SK-N-SH (cell line): ENCODE measurements at regions not wholly inside any gene's neighbourhood (a gene's known extent, or its start where the extent isn't known, plus 50 kb on each side); places are given as distances from the start of the nearest gene placed in this dataset.

ENCODE experiments used
- CTCF ChIA-PET: fragments of 300-600, 350-600 bp; formaldehyde crosslinking; extraction: SDS; loops from one replicate; lab custom pipeline; 2021; lab: Yijun Ruan, JAX
- POLR2A ChIA-PET: fragments of 350-600 bp; sonication (Branson Sonifier 250); formaldehyde crosslinking; extraction: SDS; loops from one replicate; lab custom pipeline; 2020; ENCODE audit warnings: antibody characterized with exemption, inconsistent platforms; lab: Yijun Ruan, JAX
- DNase-seq: peaks from one replicate; pipeline ENCODE4 v3.0.0; 2012
- H2AFZ ChIP-seq: fragments of 200-600 bp; sonication (generic); 2 replicates; pipeline ENCODE4 v1.8.1; 2016; ENCODE audit warnings: antibody characterized with exemption, mild to moderate bottlenecking, low read depth
- H3F3A ChIP-seq: fragments of 200-600 bp; sonication (generic); replicated peaks from 2 replicates; pipeline ENCODE3; 2016; ENCODE audit warnings: antibody characterized with exemption, mild to moderate bottlenecking; ENCODE audit not compliant: insufficient read depth
- H3K27ac ChIP-seq, 2 experiments: fragments of 200-500 bp in 1 of 2; fragments of 200-600 bp in 1 of 2; sonication (Bioruptor generic) in 1 of 2; sonication (generic), shearing (Covaris generic) in 1 of 2; 2 replicates each; pipeline versions ENCODE4 v1.5.1 to v1.6.1; 2014 to 2016; ENCODE audit warnings: low read depth in 2 of 2, inconsistent platforms in 1 of 2, low read length in 1 of 2, mild to moderate bottlenecking in 1 of 2, mixed read lengths in 1 of 2
- H3K27me3 ChIP-seq: fragments of 200-600 bp; sonication (generic), shearing (Covaris generic); 2 replicates; pipeline ENCODE4 v1.6.1; 2016; ENCODE audit warnings: mixed run types; ENCODE audit not compliant: insufficient read depth
- H3K36me3 ChIP-seq, 2 experiments: fragments of 200-500 bp in 1 of 2; fragments of 200-600 bp in 1 of 2; sonication (Bioruptor generic) in 1 of 2; sonication (generic) in 1 of 2; replicated peaks in 1 of 2; 2 replicates each; pipeline versions ENCODE3 to v1.5.1; 2014 to 2016; ENCODE audit warnings: low read length in 1 of 2, mild to moderate bottlenecking in 1 of 2; ENCODE audit not compliant: insufficient read depth in 2 of 2, control insufficient read depth in 1 of 2
- H3K4me1 ChIP-seq, 2 experiments: fragments of 200-500 bp in 1 of 2; fragments of 200-600 bp in 1 of 2; sonication (Bioruptor generic) in 1 of 2; sonication (generic), shearing (Covaris generic) in 1 of 2; 2 replicates each; pipeline versions ENCODE4 v1.5.1 to v1.6.1; 2014 to 2016; ENCODE audit warnings: low read depth in 1 of 2, low read length in 1 of 2, mixed run types in 1 of 2; ENCODE audit not compliant: insufficient read depth in 2 of 2, control insufficient read depth in 1 of 2
- H3K4me2 ChIP-seq: fragments of 200-600 bp; sonication (generic), shearing (Covaris generic); 2 replicates; pipeline ENCODE4 v1.6.1; 2017; ENCODE audit warnings: mixed run types
- H3K4me3 ChIP-seq, 2 experiments: fragments of 200-500 bp in 1 of 2; fragments of 200-600 bp in 1 of 2; sonication (Bioruptor generic) in 1 of 2; sonication (generic), shearing (Covaris generic) in 1 of 2; 2 replicates each; pipeline versions ENCODE4 v1.5.1 to v1.8.1; 2014 to 2016; ENCODE audit warnings: low read depth in 2 of 2, inconsistent platforms in 1 of 2, low read length in 1 of 2, mild to moderate bottlenecking in 1 of 2, mixed read lengths in 1 of 2, moderate library complexity in 1 of 2
- H3K79me2 ChIP-seq: fragments of 200-600 bp; sonication (generic); 2 replicates; pipeline ENCODE4 v1.8.1; 2017; ENCODE audit warnings: mild to moderate bottlenecking; ENCODE audit not compliant: insufficient read depth
- H3K9ac ChIP-seq: fragments of 200-600 bp; sonication (generic); 2 replicates; pipeline ENCODE4 v1.6.1; 2017; ENCODE audit warnings: mixed run types
- H3K9me2 ChIP-seq: fragments of 200-600 bp; sonication (generic); 2 replicates; pipeline ENCODE4 v1.6.1; 2017; ENCODE audit warnings: mixed run types
- H3K9me3 ChIP-seq: fragments of 200-600 bp; sonication (generic); 2 replicates; pipeline ENCODE4 v1.6.1; 2017; ENCODE audit warnings: mixed run types, mild to moderate bottlenecking, moderate library complexity
- H4K20me1 ChIP-seq: fragments of 200-600 bp; sonication (generic); 2 replicates; pipeline ENCODE4 v1.6.1; 2017; ENCODE audit warnings: mild to moderate bottlenecking, mixed run types; ENCODE audit not compliant: insufficient read depth
- CHD2 ChIP-seq: fragments of 150-350 bp; IDR thresholded peaks from 2 replicates; pipeline ENCODE4 v1.6.1; 2018; ENCODE audit warnings: low read length; ENCODE audit not compliant: partially characterized antibody
- EZH2phosphoT487 ChIP-seq: fragments of 200-600 bp; sonication (generic); IDR thresholded peaks from 2 replicates; pipeline ENCODE4 v1.6.1; 2017; ENCODE audit warnings: low read depth, mixed run types, mild to moderate bottlenecking, antibody characterized with exemption, moderate library complexity, borderline replicate concordance
- FOSL2 ChIP-seq: IDR thresholded peaks from 2 replicates; pipeline ENCODE4 v1.4.0; 2012; ENCODE audit warnings: low read depth, mild to moderate bottlenecking, moderate library complexity, borderline replicate concordance
- FOXM1 ChIP-seq: IDR thresholded peaks from 2 replicates; pipeline ENCODE4 v1.4.0; 2012; ENCODE audit warnings: low read depth, mild to moderate bottlenecking
- GABPA ChIP-seq: IDR thresholded peaks from 2 replicates; pipeline ENCODE4 v1.4.0; 2012; ENCODE audit warnings: low read depth, mild to moderate bottlenecking
- GATA2 ChIP-seq: sonication (generic); formaldehyde crosslinking; IDR thresholded peaks from 2 replicates; pipeline ENCODE4 v1.5.0; 2020; ENCODE audit warnings: mild to moderate bottlenecking, missing genetic modification reagents
- JUND ChIP-seq: IDR thresholded peaks from 2 replicates; pipeline ENCODE4 v1.4.0; 2012
- MEF2A ChIP-seq: IDR thresholded peaks from 2 replicates; pipeline ENCODE4 v1.4.0; 2012; ENCODE audit warnings: low read depth, borderline replicate concordance
- NFIC ChIP-seq: IDR thresholded peaks from 2 replicates; pipeline ENCODE4 v1.4.0; 2012; ENCODE audit warnings: borderline replicate concordance
- NRF1 ChIP-seq: IDR thresholded peaks from 2 replicates; pipeline ENCODE4 v1.6.1; 2012; ENCODE audit warnings: low read depth, mild to moderate bottlenecking, low read length
- RAD21 ChIP-seq: IDR thresholded peaks from 2 replicates; pipeline ENCODE4 v1.6.1; 2012; ENCODE audit warnings: mild to moderate bottlenecking, low read length
- RCOR1 ChIP-seq: fragments of 150-350 bp; IDR thresholded peaks from 2 replicates; pipeline ENCODE4 v1.6.1; 2017; ENCODE audit warnings: antibody characterized with exemption, low read length
- RXRA ChIP-seq: IDR thresholded peaks from 2 replicates; pipeline ENCODE4 v1.4.0; 2012; ENCODE audit warnings: low read depth, mild to moderate bottlenecking, borderline replicate concordance
- SMC3 ChIP-seq: IDR thresholded peaks from 2 replicates; pipeline ENCODE4 v1.6.1; 2012; ENCODE audit warnings: low read depth, low read length, improper control_type of control experiment
- YY1 ChIP-seq: IDR thresholded peaks from 2 replicates; pipeline ENCODE4 v1.4.0; 2012; ENCODE audit warnings: low read depth, mild to moderate bottlenecking
- ZBTB33 ChIP-seq: IDR thresholded peaks from 2 replicates; pipeline ENCODE4 v1.4.0; 2012; ENCODE audit warnings: low read depth, borderline replicate concordance
- WGBS: methylation state at CpG from one replicate; pipeline ENCODE4 v1.1.6; 2017; ENCODE audit warnings: low lambda C conversion rate; 5-methylcytosine and 5-hydroxymethylcytosine counted together
- TF ChIP-seq, protein P1 (sequence below): IDR thresholded peaks from 2 replicates; pipeline ENCODE4 v1.4.0; 2012; ENCODE audit warnings: low read depth, borderline replicate concordance
- TF ChIP-seq, protein P2 (sequence below): fragments of 150-350 bp; IDR thresholded peaks from 2 replicates; pipeline ENCODE4 v1.6.1; 2017; ENCODE audit warnings: antibody characterized with exemption, low read length, low read depth, borderline replicate concordance

- H3K9ac ChIP-seq: no peak overlapping the region
- H3K4me3 ChIP-seq: no peak overlapping the region
- H3K9me2 ChIP-seq: no peaks in the 10 kb centered on the region
- CTCF ChIA-PET: no interaction called here
- no peak overlapping the region for H3K4me2 ChIP-seq
- no peak for DNase-seq
- no peaks in the 10 kb centered on the region for H3K27me3 ChIP-seq
- no peak overlapping the region for H3K27ac ChIP-seq
- no peaks in the 10 kb centered on the region for H3K36me3 ChIP-seq
- POLR2A ChIA-PET: no interaction called here
- no peaks in the 10 kb centered on the region for H3K9me3 ChIP-seq
- H2AFZ ChIP-seq: no peak overlapping the region
- WGBS: 42% methylated on average over 2 of the region's 2 CpGs
- H3K79me2 ChIP-seq: no peaks in the 10 kb centered on the region
- H3F3A ChIP-seq: no peaks in the 10 kb centered on the region
- peaks cover 0 to 2% of the 10 kb centered on the region in 2 experiments; a peak in 2 of 4 replicates for H3K4me1 ChIP-seq
- TF ChIP-seq, protein P1, sequence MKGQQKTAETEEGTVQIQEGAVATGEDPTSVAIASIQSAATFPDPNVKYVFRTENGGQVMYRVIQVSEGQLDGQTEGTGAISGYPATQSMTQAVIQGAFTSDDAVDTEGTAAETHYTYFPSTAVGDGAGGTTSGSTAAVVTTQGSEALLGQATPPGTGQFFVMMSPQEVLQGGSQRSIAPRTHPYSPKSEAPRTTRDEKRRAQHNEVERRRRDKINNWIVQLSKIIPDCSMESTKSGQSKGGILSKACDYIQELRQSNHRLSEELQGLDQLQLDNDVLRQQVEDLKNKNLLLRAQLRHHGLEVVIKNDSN: no peak
- TF ChIP-seq NRF1 (no peak), YY1 (no peak), ZBTB33 (no peak), NFIC (no peak), CHD2 (no peak), RCOR1 (no peak), MEF2A (no peak), RAD21 (no peak), FOXM1 (no peak), FOSL2 (no peak), SMC3 (no peak), GABPA (no peak), RXRA (no peak), JUND (no peak), GATA2 (CRISPR knock-in tag) (no peak), EZH2phosphoT487 (no peak)
- no peaks in the 10 kb centered on the region for H4K20me1 ChIP-seq
Observed at GRCh38 chr18:25927830-25928229, 162.6 kb downstream of the SS18 start.

- Histone ChIP-seq H2AFZ (no peak overlapping the region), H3K4me1 (no peaks in the 10 kb centered on the region), H3K79me2 (no peaks in the 10 kb centered on the region), H3K4me3 (no peak overlapping the region), H4K20me1 (no peaks in the 10 kb centered on the region), H3K36me3 (no peaks in the 10 kb centered on the region), H3K9me2 (no peaks in the 10 kb centered on the region), H3K4me2 (no peak overlapping the region), H3F3A (no peaks in the 10 kb centered on the region), H3K9me3 (no peaks in the 10 kb centered on the region), H3K27me3 (no peaks in the 10 kb centered on the region), H3K27ac (no peak overlapping the region), H3K9ac (no peak overlapping the region)
- WGBS: 75% methylated on average over 4 of the region's 4 CpGs
- DNase-seq: no peak
- TF ChIP-seq, protein P2, sequence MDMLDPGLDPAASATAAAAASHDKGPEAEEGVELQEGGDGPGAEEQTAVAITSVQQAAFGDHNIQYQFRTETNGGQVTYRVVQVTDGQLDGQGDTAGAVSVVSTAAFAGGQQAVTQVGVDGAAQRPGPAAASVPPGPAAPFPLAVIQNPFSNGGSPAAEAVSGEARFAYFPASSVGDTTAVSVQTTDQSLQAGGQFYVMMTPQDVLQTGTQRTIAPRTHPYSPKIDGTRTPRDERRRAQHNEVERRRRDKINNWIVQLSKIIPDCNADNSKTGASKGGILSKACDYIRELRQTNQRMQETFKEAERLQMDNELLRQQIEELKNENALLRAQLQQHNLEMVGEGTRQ: no peak
- TF ChIP-seq RAD21 (no peak), FOSL2 (no peak)
- ChIA-PET CTCF (no interaction called here), POLR2A (interaction anchor here (1.1 kb wide), 1 partner anchor 851 kb away, joined by 3 read pairs; no protein-coding TSS in a partner anchor)
Observed at GRCh38 chr18:25923193-25923592, 167.2 kb downstream of the SS18 start.
